ENCODE measurements at regions not wholly inside any gene's neighbourhood (a gene's known extent, or its start where the extent isn't known, plus 50 kb on each side); places are given as distances from the start of the nearest gene placed in this dataset.
"Not testable (repeated sequence)": the region's sequence is repeated elsewhere in the genome, so short reads cannot be mapped to it uniquely, and the experiment has no call there.

DNA sequence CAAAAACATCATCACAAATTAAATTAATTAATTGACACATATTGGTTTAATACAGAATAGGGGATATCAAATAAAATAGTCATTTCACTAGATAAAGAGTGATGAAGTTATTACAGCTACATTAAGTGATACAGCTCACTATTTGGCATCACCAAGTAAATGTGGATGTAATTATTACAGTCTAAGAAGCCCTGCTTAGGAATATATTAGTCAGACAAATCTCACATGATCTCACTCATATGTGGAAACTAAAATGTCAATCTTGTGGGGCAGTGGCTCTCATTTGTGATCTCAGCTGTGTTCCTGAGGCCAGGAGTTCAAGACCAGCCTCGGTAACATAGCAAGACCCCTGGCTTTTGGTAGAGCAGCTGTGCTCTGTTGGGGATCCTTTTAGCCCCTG, 233.4 kb upstream of the RGMB start:
- H4K20me1 ChIP-seq (ENCODE audit: insufficient read depth), result no peaks in the 10 kb centered on the region
- H3K79me2 ChIP-seq (ENCODE audit: insufficient read depth, low read depth), result no peaks in the 10 kb centered on the region
- H2AFZ ChIP-seq (ENCODE audit: low read depth), result no peak overlapping the region
- no peak for TF ChIP-seq CTCF (conservative IDR thresholded peaks at IDR 0.05; ENCODE audit: low read depth, low read length)
- no peak overlapping the region for H3K4me3 ChIP-seq (IDR thresholded peaks at IDR 0.05; ENCODE audit: insufficient read depth, low read depth, low read length)
- H3K4me2 ChIP-seq, result no peak overlapping the region
- no peak overlapping the region for H3K9ac ChIP-seq
- no peaks in the 10 kb centered on the region; the same call in 1 of the 2 replicates for H3K27me3 ChIP-seq (ENCODE audit: insufficient read depth, low read depth)
- no peak overlapping the region for H3K27ac ChIP-seq
- H3K4me1 ChIP-seq (ENCODE audit: low read depth, poor library complexity, severe bottlenecking), result peaks cover 18% of the 10 kb centered on the region
- H3K36me3 ChIP-seq (ENCODE audit: insufficient read depth), result no peaks in the 10 kb centered on the region

GRCh38 chr5:98541641-98542040, 231.8 kb upstream of the RGMB start:
- H3K9ac ChIP-seq, result no peak overlapping the region
- H4K20me1 ChIP-seq (ENCODE audit: insufficient read depth), result no peaks in the 10 kb centered on the region
- H3K4me3 ChIP-seq (IDR thresholded peaks at IDR 0.05; ENCODE audit: insufficient read depth, low read depth, low read length), result no peak overlapping the region
- H3K4me2 ChIP-seq, result no peak overlapping the region
- H2AFZ ChIP-seq (ENCODE audit: low read depth), result no peak overlapping the region
- H3K36me3 ChIP-seq (ENCODE audit: insufficient read depth), result no peaks in the 10 kb centered on the region
- TF ChIP-seq CTCF (conservative IDR thresholded peaks at IDR 0.05; ENCODE audit: low read depth, low read length), result no peak
- no peaks in the 10 kb centered on the region for H3K79me2 ChIP-seq (ENCODE audit: insufficient read depth, low read depth)
- H3K4me1 ChIP-seq (ENCODE audit: low read depth, poor library complexity, severe bottlenecking), result peaks cover 26% of the 10 kb centered on the region
- H3K27ac ChIP-seq, result no peak overlapping the region
- H3K27me3 ChIP-seq (ENCODE audit: insufficient read depth, low read depth), result no peaks in the 10 kb centered on the region; the same call in 1 of the 2 replicates

GRCh38 chr5:98543490-98543889, 230.0 kb upstream of the RGMB start:
- Histone ChIP-seq H3K27me3 (ENCODE audit: insufficient read depth, low read depth) (no peaks in the 10 kb centered on the region; the same call in 1 of the 2 replicates), H3K4me3 (IDR thresholded peaks at IDR 0.05; ENCODE audit: insufficient read depth, low read depth, low read length) (no peak overlapping the region), H2AFZ (ENCODE audit: low read depth) (no peak overlapping the region), H4K20me1 (ENCODE audit: insufficient read depth) (no peaks in the 10 kb centered on the region), H3K27ac (no peak overlapping the region), H3K36me3 (ENCODE audit: insufficient read depth) (no peaks in the 10 kb centered on the region), H3K4me2 (peak overlapping the region; percentile 46), H3K4me1 (ENCODE audit: low read depth, poor library complexity, severe bottlenecking) (peaks cover 26% of the 10 kb centered on the region), H3K9ac (no peak overlapping the region), H3K79me2 (ENCODE audit: insufficient read depth, low read depth) (no peaks in the 10 kb centered on the region)
- no peak for TF ChIP-seq CTCF (conservative IDR thresholded peaks at IDR 0.05; ENCODE audit: low read depth, low read length)

DNA sequence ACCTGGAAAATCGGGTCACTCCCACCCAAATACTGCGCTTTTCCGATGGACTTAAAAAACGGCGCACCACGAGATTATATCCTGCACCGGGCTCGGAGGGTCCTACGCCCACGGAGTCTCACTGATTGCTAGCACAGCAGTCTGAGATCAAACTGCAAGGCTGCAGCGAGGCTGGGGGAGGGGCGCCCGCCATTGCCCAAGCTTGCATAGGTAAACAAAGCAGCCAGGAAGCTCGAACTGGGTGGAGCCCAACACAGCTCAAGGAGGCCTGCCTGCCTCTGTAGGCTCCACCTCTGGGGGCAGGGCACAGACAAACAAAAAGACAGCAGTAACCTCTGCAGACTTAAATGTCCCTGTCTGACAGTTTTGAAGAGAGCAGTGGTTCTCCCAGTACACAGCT, 226.5 kb upstream of the RGMB start:
- H3K36me3 ChIP-seq (ENCODE audit: insufficient read depth); H3K79me2 ChIP-seq (ENCODE audit: insufficient read depth, low read depth); H4K20me1 ChIP-seq (ENCODE audit: insufficient read depth); H3K4me2 ChIP-seq; H3K27ac ChIP-seq; H2AFZ ChIP-seq (ENCODE audit: low read depth); H3K4me3 ChIP-seq (IDR thresholded peaks at IDR 0.05; ENCODE audit: insufficient read depth, low read depth, low read length); H3K27me3 ChIP-seq (ENCODE audit: insufficient read depth, low read depth): not testable (repeated sequence)
- peak overlapping the region; percentile 63; the same call in 1 of the 2 replicates for H3K9ac ChIP-seq
- H3K4me1 ChIP-seq (ENCODE audit: low read depth, poor library complexity, severe bottlenecking), result peaks cover 26% of the 10 kb centered on the region

GRCh38 chr5:98556712-98557111, 216.8 kb upstream of the RGMB start:
- Histone ChIP-seq H4K20me1 (ENCODE audit: insufficient read depth) (no peaks in the 10 kb centered on the region), H3K79me2 (ENCODE audit: insufficient read depth, low read depth) (no peaks in the 10 kb centered on the region), H3K4me2 (no peak overlapping the region), H3K27me3 (ENCODE audit: insufficient read depth, low read depth) (no peaks in the 10 kb centered on the region), H3K27ac (no peak overlapping the region), H3K9ac (no peak overlapping the region), H3K36me3 (ENCODE audit: insufficient read depth) (no peaks in the 10 kb centered on the region), H3K4me1 (ENCODE audit: low read depth, poor library complexity, severe bottlenecking) (no peaks in the 10 kb centered on the region), H3K4me3 (IDR thresholded peaks at IDR 0.05; ENCODE audit: insufficient read depth, low read depth, low read length) (no peak overlapping the region), H2AFZ (ENCODE audit: low read depth) (no peak overlapping the region)
- TF ChIP-seq CTCF (conservative IDR thresholded peaks at IDR 0.05; ENCODE audit: low read depth, low read length), result no peak

All from KMS-11 (cell line).